MCF 10A (cell line): ENCODE measurements at regions not wholly inside any gene's neighbourhood (a gene's known extent, or its start where the extent isn't known, plus 50 kb on each side); places are given as distances from the start of the nearest gene placed in this dataset.

Experiments
- BruUV-seq: library from RNA; stranded (reverse); fragments of 400-500 nt; replicated peaks from 2 replicates; lab custom pipeline; 2021; lab: Mats Ljungman, UMichigan
- CTCF ChIA-PET: fragments of 300-600 bp; sonication (Branson Sonifier 250); formaldehyde crosslinking; extraction: SDS; loops from one replicate; lab custom pipeline; 2021; ENCODE audit warnings: antibody characterized with exemption, inconsistent platforms; lab: Yijun Ruan, JAX
- POLR2A ChIA-PET: fragments of 300-600, 350-650 bp; sonication (Branson Sonifier 250); formaldehyde crosslinking; extraction: SDS; loops from one replicate; lab custom pipeline; 2020; ENCODE audit warnings: antibody characterized with exemption, inconsistent platforms; lab: Yijun Ruan, JAX
- DNase-seq: peaks from one replicate; pipeline ENCODE4 v3.0.0-alpha.2; 2018; ENCODE audit not compliant: unreplicated experiment
- H3K27ac Mint-ChIP-seq: one replicate; pipeline ENCODE4 v1.8.0; 2022; ENCODE audit warnings: mild to moderate bottlenecking, low read depth, mixed read lengths; ENCODE audit not compliant: unreplicated experiment
- H3K27me3 Mint-ChIP-seq: one replicate; pipeline ENCODE4 v1.8.0; 2022; ENCODE audit warnings: mixed read lengths; ENCODE audit not compliant: insufficient read depth, unreplicated experiment
- H3K36me3 Mint-ChIP-seq: one replicate; pipeline ENCODE4 v1.8.0; 2022; ENCODE audit warnings: mild to moderate bottlenecking, moderate library complexity, mixed read lengths; ENCODE audit not compliant: insufficient read depth, unreplicated experiment
- H3K4me1 Mint-ChIP-seq: one replicate; pipeline ENCODE4 v1.8.0; 2022; ENCODE audit warnings: mixed read lengths; ENCODE audit not compliant: insufficient read depth, unreplicated experiment
- H3K4me3 Mint-ChIP-seq: one replicate; pipeline ENCODE4 v1.8.0; 2022; ENCODE audit warnings: mild to moderate bottlenecking, moderate library complexity, mixed read lengths; ENCODE audit not compliant: unreplicated experiment
- H3K9me3 Mint-ChIP-seq: one replicate; pipeline ENCODE4 v1.8.0; 2022; ENCODE audit warnings: mixed read lengths; ENCODE audit not compliant: unreplicated experiment
- intact Hi-C: fragments of 100-400 bp; cut with micrococcal nuclease; formaldehyde crosslinking; loops from 2 replicates; pipeline ENCODE4 v1.14.1; 2022
- TF ChIP-seq, protein P1 (sequence below): fragments of 200-600 bp; IDR thresholded peaks from one replicate; pipeline ENCODE4 v1.8.0; 2022; ENCODE audit warnings: antibody characterized with exemption, mild to moderate bottlenecking; ENCODE audit not compliant: unreplicated experiment

DNA sequence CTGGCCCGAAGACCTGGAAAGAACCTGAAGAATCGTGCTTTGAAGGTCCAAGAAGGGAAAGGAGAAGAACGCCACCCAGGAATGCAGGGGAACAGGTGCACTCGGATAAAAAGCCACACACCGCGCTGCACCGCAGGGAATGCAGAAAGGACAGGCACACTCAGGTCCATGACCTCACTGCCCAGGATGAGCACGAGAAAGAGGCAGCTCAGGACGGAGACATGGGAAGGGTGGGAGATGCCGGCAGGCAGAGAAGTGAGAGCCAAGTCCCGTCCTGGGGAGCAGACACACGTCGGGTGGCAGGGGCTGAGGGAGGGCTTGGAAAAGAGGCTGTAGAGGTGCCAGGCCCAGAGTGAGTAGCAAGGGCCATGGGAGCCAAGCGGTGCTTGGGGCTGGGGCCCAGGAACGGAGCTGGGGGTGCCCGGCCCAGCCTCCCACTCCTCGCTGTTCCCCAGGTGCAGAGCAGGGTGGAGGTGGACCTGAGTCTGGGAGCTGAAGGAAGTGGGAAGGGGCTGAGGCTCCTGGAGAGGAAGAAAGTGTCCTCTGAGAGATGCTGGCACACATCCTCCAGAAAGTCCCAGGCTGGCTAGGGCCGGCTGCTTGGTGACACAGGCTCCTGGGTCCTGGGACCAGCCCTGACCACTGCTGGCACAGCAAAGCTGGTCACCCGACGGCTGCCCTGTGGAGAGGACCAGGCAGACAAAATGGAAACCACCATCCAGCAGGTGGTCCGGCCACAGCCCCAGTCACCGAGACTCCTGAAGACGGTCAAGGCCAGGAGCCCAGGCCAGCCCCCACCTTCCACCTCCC is 91.3 kb downstream of the PSMB1 start:
- H3K36me3 Mint-ChIP-seq, result no peaks in the 10 kb centered on the region
- TF ChIP-seq, protein P1, sequence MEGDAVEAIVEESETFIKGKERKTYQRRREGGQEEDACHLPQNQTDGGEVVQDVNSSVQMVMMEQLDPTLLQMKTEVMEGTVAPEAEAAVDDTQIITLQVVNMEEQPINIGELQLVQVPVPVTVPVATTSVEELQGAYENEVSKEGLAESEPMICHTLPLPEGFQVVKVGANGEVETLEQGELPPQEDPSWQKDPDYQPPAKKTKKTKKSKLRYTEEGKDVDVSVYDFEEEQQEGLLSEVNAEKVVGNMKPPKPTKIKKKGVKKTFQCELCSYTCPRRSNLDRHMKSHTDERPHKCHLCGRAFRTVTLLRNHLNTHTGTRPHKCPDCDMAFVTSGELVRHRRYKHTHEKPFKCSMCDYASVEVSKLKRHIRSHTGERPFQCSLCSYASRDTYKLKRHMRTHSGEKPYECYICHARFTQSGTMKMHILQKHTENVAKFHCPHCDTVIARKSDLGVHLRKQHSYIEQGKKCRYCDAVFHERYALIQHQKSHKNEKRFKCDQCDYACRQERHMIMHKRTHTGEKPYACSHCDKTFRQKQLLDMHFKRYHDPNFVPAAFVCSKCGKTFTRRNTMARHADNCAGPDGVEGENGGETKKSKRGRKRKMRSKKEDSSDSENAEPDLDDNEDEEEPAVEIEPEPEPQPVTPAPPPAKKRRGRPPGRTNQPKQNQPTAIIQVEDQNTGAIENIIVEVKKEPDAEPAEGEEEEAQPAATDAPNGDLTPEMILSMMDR, result no peak
- H3K9me3 Mint-ChIP-seq, result no peaks in the 10 kb centered on the region
- no peak for DNase-seq
- BruUV-seq, result no TSS peak
- no peak overlapping the region for H3K27ac Mint-ChIP-seq
- POLR2A ChIA-PET, result no interaction called here
- no peaks in the 10 kb centered on the region for H3K27me3 Mint-ChIP-seq
- no peak overlapping the region for H3K4me3 Mint-ChIP-seq
- H3K4me1 Mint-ChIP-seq, result no peaks in the 10 kb centered on the region
- intact Hi-C loops, result no loop called here
- CTCF ChIA-PET, result interaction anchor here (0.6 to 1.1 kb wide), 3 partner anchors 10 to 39 kb away, joined by 3 to 4 read pairs (median 3); no protein-coding TSS in a partner anchor

DNA sequence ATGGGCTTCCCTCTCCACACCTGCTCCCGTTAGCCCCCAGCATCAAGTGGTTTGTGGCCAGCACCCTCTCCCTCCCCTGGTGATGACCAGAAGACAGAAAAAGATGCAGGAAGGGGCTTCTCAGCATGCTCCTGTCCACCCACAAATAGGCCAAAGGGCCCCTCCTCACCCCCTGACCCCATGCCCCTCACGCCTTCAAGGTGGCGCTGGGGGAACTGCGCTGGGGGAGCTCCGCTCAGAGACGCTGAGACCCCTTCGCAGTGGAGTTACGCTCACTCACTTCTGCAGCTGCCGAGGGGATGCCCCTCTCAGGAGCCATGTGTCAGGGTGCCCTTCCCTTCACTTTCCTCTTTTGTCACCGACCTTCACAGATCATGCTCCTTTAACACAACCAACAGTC is 92.0 kb downstream of the PSMB1 start:
- H3K36me3 Mint-ChIP-seq, result no peaks in the 10 kb centered on the region
- no TSS peak for BruUV-seq
- no peak overlapping the region for H3K4me3 Mint-ChIP-seq
- no peak for DNase-seq
- no peaks in the 10 kb centered on the region for H3K27me3 Mint-ChIP-seq
- ChIA-PET CTCF (interaction anchor here (0.6 to 0.9 kb wide), 2 partner anchors 10 to 38 kb away, joined by 3 read pairs; no protein-coding TSS in a partner anchor), POLR2A (interaction anchor here (1.5 kb wide), 1 partner anchor 23 kb away, joined by 4 read pairs; no protein-coding TSS in a partner anchor)
- intact Hi-C loops, result no loop called here
- TF ChIP-seq, protein P1, result no peak
- no peak overlapping the region for H3K27ac Mint-ChIP-seq
- no peaks in the 10 kb centered on the region for H3K9me3 Mint-ChIP-seq
- H3K4me1 Mint-ChIP-seq, result no peaks in the 10 kb centered on the region

DNA sequence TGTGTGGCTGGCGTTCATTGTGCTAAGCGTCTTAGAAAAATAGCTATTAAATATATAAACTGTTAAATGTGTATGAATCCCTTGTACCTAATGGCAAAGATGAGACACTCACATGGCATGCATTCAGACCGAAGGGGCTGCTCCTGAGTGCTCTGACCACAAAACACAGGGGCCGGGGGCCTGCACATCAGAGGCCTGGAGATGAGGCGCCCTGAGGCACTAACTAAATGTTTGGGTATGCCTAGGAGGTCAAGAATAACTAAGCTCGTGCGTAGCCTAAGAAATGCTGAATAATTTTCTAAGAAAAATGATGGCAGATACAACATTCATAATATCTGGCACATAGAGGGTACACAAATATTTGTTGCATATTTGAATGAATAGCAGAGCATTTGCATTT is 92.5 kb downstream of the PSMB1 start:
- H3K9me3 Mint-ChIP-seq, result no peaks in the 10 kb centered on the region
- ChIA-PET POLR2A (interaction anchor here (1.5 kb wide), 1 partner anchor 22 kb away, joined by 4 read pairs; no protein-coding TSS in a partner anchor), CTCF (interaction anchor here (0.6 kb wide), 1 partner anchor 38 kb away, joined by 3 read pairs; no protein-coding TSS in a partner anchor)
- H3K4me3 Mint-ChIP-seq, result no peak overlapping the region
- TF ChIP-seq, protein P1, result no peak
- no peak for DNase-seq
- H3K27ac Mint-ChIP-seq, result no peak overlapping the region
- intact Hi-C loops, result no loop called here
- no peaks in the 10 kb centered on the region for H3K4me1 Mint-ChIP-seq
- no TSS peak for BruUV-seq
- no peaks in the 10 kb centered on the region for H3K27me3 Mint-ChIP-seq
- no peaks in the 10 kb centered on the region for H3K36me3 Mint-ChIP-seq

DNA sequence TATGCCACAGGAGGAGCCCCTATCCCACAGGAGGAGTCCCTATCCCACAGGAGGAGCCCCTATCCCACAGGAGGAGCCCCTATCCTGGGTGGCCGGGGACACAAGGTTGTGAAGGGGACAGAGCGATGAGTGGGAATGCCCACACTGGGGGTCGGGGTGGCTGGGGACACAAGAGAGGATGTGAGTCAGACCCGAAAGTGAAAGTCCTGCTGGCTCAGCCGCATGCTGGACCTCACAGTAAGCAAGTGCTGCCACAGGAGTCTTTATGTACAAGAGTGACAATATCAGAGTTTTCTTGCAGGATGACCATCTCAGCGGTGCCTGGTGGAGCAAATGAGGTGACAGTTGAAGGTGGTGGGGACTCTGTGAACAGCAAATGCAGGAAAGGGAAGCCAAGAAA is 93.7 kb downstream of the PSMB1 start:
- no peak overlapping the region for H3K27ac Mint-ChIP-seq
- H3K9me3 Mint-ChIP-seq, result no peaks in the 10 kb centered on the region
- no peaks in the 10 kb centered on the region for H3K27me3 Mint-ChIP-seq
- no peaks in the 10 kb centered on the region for H3K36me3 Mint-ChIP-seq
- intact Hi-C loops, result no loop called here
- TF ChIP-seq, protein P1, result no peak
- CTCF ChIA-PET, result no interaction called here
- no peaks in the 10 kb centered on the region for H3K4me1 Mint-ChIP-seq
- POLR2A ChIA-PET, result interaction anchor here (0.7 to 1.5 kb wide), 2 partner anchors 21 to 29 kb away, joined by 3 to 4 read pairs; no protein-coding TSS in a partner anchor
- no TSS peak for BruUV-seq
- peak overlapping the region; percentile 50 for H3K4me3 Mint-ChIP-seq
- peak; percentile 22 for DNase-seq
